GM12801 (cell line): ENCODE measurements at regions not wholly inside any gene's neighbourhood (a gene's known extent, or its start where the extent isn't known, plus 50 kb on each side); places are given as distances from the start of the nearest gene placed in this dataset.

Source experiments
- TF ChIP-seq, protein P1 (sequence below): IDR thresholded peaks from one replicate; pipeline ENCODE4 v1.5.1; 2011; ENCODE audit warnings: control low read depth; ENCODE audit not compliant: insufficient read length; ENCODE audit errors: extremely low read depth

DNA sequence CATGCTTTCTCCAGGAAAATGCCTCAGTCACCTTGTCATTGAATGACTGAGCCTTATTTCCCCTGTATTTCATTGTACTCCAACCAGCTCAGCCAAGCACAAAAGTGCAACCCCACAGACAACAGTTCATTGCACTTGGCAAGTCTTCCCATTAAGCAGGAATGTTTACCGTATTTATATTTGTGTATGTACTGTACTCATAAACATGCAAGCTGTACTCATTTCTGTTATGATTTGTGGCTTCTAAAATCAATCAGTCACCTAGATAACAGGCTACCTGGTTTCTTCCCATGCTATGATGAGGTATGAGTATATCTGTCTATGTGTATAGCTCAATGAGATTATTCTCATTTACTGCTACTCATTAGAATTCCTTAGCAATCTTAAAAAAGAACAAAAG lies 505.5 kb upstream of the FAM98A start:
- TF ChIP-seq, protein P1, sequence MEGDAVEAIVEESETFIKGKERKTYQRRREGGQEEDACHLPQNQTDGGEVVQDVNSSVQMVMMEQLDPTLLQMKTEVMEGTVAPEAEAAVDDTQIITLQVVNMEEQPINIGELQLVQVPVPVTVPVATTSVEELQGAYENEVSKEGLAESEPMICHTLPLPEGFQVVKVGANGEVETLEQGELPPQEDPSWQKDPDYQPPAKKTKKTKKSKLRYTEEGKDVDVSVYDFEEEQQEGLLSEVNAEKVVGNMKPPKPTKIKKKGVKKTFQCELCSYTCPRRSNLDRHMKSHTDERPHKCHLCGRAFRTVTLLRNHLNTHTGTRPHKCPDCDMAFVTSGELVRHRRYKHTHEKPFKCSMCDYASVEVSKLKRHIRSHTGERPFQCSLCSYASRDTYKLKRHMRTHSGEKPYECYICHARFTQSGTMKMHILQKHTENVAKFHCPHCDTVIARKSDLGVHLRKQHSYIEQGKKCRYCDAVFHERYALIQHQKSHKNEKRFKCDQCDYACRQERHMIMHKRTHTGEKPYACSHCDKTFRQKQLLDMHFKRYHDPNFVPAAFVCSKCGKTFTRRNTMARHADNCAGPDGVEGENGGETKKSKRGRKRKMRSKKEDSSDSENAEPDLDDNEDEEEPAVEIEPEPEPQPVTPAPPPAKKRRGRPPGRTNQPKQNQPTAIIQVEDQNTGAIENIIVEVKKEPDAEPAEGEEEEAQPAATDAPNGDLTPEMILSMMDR, result no peak

GRCh38 chr2:34103437-34103836 lies 504.3 kb upstream of the FAM98A start:
- TF ChIP-seq, protein P1, result no peak

DNA sequence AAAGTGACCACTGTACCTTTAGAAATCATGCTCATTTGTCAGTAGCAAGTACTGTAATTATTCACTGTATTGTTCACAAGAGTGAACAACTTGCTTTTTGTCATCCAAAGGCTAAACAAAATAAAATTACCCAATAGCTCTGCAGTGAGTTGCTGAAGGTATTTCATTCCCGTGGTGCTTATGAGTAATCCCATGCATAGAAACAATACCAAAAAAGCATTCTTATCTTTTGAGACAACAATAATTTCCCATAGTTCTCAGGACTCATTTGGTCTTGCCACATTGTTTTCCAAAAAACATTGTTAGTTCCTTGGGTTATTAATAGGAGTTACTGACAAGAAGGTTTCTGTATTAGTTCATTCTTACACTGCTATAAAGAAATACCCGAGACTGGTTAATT lies 503.2 kb upstream of the FAM98A start:
- TF ChIP-seq, protein P1, result no peak

DNA sequence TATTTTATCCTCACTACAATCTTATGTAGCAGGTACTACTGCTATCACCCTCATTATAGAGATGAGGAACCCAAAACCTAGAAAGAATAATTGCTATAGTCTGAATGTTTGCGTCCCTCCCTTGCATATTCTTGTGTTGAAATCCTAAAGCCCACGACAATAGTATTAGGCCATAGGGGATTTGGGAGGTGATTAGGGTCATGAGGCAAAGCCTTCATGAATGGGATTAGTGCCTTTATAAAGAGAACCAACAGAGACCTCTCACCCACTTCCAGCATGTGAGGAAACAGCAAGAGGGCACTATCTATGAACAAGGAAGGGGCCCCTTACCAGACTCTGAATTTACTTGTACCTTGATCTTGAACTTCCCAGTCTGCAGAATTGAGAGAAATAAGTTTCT lies 500.3 kb upstream of the FAM98A start:
- TF ChIP-seq, protein P1, result no peak

GRCh38 chr2:34098256-34098655 lies 499.2 kb upstream of the FAM98A start:
- TF ChIP-seq, protein P1, result no peak

DNA sequence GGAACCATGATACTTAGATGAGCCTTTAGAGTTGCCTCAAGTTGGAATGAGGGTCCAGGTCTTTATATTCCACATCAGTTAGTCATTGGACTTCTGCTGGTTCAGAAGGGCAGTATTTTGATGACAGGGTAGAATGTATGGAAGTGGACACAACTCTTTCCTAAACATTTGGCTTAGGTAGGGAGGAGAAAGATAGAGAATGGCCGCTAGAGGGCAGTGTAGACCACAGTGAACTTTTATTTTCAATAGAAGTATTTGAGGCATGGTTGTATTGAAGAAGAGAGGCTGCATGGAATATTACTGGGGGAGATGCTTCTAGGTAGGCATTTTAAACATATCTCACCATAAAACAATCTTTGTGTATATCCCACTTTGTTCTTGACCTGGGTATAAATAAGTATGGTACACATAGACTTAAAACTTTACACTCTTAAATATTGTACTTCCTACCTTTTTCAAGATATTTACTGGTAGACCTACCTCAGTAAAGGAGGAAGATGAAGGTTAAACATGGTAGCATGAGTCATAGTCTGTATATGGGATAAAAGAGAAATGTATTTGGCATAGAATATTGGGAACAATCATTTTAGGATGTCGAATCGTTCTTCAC lies 497.6 kb upstream of the FAM98A start:
- TF ChIP-seq, protein P1, result no peak

DNA sequence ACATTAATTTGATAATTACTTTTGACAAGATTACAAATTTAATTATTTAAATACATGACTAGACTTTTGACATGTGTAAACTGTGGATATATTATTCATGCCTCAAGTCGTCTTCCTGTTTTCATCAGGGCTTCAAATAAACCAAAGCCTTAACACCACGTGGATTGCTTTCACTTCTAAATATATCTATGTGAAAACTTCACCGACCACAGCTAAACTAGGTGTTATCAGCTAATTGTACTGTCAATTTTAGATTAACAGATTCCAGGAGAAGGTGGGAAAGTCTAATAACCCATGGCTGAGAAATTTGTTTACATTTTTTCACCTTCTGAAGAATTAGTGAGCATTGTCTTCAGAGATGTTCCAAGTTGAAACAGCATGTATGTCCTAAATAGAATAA lies 494.7 kb upstream of the FAM98A start:
- TF ChIP-seq, protein P1, result no peak
